ELF-1 (cell line): ENCODE measurements at regions not wholly inside any gene's neighbourhood (a gene's known extent, or its start where the extent isn't known, plus 50 kb on each side); places are given as distances from the start of the nearest gene placed in this dataset.

ENCODE experiments used
- DNase-seq: peaks from one replicate; pipeline ENCODE4 v3.0.0-alpha.2; 2016; ENCODE audit warnings: low read depth, low spot score

DNA sequence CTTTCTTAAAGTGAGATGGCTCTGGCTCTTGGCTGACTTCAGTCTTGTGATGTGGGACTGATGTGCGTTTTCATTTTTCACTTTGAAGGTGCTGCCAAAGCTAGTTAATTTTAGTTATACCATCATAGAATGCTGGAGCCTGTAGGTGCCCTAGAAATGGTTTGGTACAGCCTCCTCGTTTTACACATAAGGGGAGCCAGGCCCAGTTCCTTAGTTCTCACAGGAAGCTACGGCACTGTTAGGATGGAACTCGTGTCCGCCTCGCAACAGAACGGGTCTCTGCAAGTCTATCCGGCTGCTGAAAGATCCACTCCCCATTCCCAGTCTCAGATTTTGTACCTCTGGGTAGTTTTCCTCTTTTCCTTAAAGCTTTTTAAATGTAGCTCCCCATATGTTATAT, 173.2 kb upstream of the PRPS1L1 start:
- DNase-seq, result no peak

DNA sequence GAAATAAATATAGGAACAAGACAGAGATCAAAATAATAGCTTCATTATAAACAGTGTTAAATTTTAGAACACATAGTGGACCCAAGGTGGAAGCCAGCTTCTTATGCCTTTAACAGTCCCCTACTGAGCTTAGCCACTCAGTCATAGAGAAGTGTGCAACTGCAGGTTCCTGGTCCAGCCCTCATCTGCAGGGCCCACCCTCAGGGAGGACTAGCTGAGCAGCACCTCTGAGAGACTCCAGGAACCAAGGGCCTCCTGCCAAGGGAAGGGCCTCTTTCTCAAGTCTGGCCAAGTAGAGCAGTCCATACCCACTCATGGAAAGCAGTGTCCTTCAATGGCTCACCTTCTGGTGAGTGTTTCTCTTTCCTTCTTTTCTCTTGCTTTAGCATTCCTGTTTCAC, 173.7 kb upstream of the PRPS1L1 start:
- DNase-seq, result no peak

DNA sequence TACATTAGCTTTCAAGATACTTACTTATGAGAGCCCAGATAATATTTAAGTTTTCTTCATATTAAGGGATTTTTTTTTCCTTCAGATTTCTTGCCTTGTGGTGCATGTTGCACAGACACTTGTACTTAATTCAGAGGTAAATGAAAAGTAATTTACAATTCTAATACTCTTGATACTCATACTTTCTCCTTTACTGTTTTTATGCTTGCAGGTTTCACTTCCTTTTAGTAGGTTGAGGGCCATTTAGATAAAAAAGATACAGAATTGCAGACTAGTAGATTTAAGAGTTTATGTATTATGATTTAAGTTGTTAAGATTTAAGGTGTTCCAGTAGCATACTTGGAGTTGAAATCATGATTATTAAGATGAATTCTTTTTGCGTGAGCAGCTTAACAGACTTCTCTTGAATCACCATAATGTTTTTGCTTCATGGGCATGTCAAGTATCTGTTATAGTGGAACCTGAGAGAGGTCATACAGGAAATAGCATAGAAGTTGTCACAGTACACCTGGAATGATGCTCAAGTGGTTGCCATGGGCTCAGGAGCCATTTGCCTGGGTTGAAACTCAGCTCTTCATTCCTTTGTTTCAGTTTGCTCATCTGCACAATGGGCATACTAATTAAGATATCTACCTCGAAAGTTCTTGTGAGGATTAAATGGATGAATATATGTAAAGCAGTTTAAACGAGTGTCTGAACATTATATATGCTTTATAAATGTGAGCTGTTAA, 174.8 kb upstream of the PRPS1L1 start:
- DNase-seq, result no peak

DNA sequence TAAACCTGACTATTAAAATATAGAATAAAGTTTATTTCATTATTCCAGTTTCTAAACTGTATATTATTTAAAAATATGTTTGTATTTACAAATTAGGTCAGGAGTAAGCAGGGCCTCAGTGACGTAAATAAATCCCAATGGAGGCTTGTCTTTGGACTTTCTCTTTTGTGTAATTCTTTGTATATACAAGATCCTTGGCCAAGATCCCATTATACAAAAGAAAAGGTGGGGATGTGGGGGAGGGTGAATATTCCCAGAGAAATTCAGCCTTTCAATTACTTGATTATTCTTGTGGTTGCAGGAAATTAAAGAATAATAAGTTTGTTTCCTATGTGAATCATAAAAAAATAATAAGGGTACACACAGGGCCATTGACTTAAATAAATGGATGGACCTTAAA, 178.7 kb upstream of the PRPS1L1 start:
- no peak for DNase-seq

DNA sequence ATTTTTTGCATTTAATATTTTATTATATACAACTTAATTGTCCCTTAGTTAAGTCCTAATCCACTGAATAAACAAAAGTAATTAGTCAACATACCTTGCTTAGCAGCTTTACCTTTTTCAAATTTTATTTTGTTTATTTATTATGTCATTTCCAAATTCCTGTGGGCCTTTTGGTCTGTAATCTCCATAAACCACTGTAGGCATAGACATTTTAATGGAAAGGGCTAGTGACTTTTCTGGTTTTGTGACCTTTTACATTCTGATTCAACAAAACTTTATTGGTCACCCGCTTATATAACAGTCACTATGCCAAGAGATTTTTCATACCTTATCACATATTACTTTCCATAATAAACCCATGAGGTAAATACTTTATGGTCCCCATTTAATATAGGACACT, 181.3 kb upstream of the PRPS1L1 start:
- no peak for DNase-seq

DNA sequence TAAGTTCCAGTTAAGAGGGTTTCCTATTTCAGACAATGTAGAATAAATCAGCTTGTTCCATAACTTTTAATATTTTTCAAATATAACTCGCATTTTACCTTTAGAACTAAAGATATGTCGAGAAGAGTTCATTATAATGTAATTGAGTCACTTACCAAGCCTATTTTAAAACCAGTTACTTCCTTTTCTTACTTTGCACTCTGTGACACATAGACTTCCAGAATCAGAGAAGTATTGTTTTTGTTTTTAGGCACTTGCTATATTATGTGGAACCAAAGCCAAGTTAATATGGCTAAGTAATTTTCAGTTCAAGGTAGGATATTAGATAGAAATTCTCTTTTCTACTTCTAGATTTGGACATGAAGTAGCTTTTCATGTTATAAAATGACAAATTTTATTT, 182.7 kb upstream of the PRPS1L1 start:
- DNase-seq, result no peak

DNA sequence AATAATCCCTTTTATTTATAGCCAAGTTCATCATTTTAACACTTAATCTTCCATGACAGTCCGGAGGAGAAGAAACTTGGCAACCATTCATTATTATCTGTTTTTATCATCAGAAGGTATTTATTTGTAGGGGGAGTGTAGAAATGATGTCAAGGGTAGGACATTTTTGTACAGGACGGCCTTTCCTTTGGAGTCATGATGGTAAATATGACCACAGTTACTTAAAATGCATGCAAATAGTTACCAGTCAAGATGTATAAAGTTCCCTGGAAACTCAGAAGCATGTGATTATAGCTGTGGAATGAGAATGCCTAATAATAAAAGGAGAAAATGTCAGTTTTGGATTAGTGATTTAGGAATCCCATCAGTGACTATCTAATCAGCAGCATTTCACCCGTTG, 183.1 kb upstream of the PRPS1L1 start:
- DNase-seq, result no peak

DNA sequence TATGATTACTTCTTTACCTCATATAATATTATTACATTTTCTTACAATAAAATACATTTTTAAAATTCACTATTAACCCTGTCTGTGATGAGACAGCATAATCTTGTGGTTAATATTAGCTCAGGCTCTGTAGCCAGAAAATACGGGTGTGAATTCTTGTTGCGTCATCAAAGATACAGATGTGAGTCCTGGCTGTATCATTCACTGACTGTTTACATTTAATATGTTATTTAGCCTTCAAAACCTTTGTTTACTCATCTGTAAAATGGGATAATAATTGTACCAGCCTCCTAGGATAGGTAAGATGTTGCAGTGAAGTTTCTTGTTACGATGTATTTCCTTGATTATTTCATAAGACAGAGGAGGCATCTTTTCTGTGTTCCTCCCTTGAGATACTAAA, 184.7 kb upstream of the PRPS1L1 start:
- DNase-seq, result no peak

DNA sequence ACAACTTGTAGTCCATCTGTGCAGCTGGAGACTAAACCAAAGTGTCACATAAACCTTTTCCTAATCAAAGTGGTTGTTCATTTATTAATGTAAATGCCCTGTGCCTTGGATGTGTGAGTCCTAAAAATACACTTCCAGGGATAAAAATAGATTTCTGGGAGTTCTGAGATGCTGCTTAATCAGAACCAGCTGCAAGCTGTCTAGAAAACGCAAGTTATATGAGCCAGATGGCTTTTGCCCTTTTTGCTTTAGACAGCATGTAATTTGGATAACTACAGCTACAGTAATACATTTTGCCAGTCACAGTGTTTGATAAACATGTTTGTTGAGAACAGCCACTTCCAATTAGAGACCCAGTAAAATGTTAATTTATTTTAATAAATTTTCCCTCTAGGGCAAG, 185.1 kb upstream of the PRPS1L1 start:
- DNase-seq, result no peak

DNA sequence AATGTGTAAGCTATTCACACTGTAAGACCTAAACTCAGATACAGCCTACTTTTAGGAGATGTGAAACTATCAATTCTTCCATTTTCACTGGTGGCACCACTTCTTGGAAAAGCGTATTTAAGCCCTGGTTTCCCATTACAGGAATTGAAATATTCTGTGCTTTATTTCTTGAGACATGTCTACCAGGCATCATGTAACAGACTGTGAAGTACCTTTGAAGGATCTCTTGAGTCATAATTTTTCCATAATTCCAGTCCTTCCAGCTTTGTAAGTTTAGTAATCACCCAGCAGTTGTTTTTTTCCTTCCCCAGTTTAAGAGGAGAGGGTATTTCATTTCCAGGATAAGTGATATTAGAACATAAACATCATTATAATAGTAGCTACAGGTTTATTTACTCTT, 186.0 kb upstream of the PRPS1L1 start:
- no peak for DNase-seq

DNA sequence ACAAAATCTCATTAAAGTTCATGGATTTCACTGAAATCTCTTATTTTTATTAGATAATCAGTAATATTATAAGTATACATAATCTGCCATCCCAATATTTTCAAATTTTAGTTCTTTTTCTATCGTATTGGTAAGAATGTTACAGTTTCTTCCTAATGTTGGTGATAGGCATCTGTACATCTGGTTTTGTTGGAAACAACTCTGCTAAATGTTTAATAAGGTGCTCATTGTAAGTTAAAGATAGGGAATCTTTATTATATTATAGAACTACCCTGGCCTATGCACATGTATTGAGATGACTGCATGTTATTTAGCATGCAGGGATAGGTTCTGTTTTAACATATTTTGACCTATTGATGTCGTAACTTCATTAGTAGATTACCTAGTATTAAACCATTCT, 188.6 kb upstream of the PRPS1L1 start:
- no peak for DNase-seq

DNA sequence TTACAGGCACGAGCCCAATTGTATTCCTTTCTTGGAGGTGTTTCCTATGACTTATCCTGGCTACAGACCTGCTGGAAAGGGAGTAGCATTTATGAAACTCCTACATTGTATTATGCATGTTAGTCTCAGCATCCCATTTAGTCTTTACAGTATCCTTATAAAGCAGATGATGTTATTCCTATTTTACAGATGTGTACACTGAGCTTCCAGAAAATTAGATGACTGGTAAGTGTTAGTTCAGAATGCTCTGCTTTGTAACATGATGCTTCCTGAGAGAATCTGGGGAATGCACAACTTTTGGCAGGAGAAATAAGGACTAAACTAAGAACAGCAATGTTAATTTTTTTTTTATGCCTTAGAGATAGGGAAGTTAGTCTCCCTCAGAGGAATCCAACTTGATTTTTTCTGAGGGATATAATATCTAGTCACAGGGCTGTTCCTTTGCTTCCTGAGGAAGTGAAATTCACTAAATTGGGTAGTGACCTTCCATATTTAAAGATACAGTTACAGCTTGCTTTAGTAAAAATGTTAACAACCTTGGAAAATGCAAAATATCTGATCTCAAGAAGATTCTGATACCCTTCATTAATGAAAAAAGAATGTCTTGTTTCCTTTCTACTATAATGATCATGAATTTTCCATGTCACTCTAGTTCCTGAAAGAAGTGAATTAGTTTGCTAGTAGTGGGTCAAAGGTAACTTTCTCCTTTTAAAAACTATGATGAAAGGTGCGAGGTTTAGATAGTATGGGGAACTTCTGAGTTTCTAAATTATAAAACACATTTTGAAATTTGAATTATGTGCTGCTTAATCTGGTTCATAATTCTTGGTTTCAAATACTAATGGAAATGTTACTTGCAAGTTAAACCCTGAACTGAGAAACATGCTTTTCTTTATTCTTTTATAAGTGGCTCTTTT, 194.0 kb upstream of the PRPS1L1 start:
- no peak for DNase-seq

DNA sequence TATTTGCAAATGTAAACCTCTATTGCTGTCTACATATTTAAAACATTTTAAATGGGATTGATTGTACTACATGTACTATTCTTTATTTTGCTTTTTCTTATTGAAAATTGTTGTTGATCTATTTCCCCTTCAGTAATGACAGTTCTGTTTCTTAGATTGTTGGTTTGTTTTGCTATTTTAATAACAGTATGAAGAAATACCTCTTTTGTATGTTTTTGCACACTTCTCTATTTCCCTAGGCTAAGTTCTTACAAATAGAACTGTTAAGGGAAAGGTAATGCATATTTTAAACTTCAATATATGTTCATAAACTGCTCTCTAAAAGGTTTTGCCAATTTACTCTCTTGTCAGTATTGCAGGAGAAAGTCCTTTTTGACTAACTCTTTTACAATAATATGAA, 195.0 kb upstream of the PRPS1L1 start:
- no peak for DNase-seq

DNA sequence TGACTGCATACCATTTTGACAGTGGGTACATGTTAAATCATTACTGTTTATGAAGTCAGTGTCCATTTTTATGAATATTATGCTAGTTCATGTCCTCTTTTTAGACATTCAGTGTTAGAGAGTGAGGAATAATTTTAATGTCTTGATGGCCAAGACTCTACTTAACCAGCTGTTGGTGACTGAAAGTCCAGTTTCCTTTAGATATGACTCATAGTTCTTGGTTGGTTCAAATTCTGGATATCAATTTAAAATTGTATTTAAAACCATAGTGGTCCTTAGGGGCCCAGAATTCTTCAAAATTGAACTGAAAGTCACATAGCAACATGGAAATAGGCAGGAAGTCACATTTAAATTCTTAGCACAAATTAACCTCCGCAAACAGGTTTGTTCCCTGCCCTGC, 196.5 kb upstream of the PRPS1L1 start:
- DNase-seq, result no peak

DNA sequence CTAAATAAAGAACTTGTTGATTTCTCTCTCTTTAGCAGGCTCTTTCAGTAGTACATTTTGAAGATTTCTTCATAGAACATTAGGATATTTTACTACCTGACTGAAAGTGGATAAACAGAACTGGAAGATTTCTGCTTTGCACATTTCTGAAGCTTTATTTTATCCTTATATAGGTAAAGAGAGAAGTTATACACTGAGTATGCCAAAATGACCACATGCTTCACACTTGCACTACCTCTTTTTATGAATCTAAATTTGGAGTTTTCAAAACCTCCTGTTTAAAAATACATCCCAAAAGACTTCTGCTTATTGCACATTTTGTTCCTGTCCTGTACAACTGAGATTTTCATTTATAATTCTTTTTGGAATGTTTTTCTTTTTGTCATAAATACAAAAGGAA, 197.4 kb upstream of the PRPS1L1 start:
- DNase-seq, result no peak

DNA sequence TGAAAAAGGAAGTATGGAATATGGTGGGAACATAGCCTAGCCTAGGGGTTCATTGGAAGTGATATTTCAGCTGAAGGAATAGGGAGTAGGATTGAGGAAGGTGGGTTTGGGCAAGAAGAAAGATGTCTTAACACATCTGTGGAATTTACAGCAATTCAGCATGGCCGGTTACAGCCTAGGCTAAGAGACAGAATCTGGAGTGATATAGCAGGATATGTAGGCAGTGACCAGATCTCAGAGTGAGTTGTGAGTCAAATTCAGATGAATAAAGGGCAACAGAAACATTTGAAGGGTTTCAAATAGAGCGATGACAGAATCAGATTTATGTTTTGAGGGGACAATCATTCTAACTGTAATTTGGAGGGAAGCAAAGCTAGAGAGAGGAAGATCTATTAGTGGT, 199.0 kb upstream of the PRPS1L1 start:
- no peak for DNase-seq

DNA sequence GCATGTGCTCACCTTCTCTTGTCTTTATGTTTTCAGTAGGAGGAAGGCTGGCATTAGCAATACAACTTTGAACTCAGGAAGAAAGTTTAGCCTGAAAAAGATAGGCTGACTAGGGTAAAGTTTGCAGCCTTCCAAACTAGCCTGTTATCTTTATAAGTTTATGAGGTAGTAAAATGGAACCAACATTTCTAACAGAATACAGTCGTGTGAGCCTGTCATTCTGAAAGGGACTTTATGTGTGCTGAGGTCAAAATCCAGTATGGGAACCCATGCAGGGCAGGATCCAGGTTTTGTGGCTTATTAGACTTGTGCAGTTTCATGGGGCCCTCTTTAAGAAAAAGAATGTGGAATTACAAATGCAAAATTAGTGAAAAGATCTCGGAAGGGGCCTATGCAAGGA, 201.0 kb upstream of the PRPS1L1 start:
- no peak for DNase-seq

DNA sequence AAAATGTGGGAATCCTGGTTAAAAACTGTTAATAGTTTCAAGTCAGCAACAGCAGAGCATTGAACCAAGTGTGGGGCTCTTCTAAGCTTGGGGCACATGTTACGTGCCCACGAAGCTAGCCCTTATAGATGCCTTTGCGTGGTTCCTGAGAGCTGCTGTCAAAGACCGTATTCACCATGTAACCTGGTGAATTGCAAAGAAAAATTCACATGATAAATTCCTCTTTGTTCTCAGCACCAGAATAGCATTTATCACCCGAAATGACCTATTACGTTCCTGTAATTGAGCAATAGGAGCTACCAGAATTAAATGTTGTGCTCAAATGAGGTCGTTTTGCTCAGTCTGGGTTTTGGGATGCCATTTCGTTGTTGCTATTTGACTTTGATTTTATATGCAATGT, 202.6 kb upstream of the PRPS1L1 start:
- no peak for DNase-seq

DNA sequence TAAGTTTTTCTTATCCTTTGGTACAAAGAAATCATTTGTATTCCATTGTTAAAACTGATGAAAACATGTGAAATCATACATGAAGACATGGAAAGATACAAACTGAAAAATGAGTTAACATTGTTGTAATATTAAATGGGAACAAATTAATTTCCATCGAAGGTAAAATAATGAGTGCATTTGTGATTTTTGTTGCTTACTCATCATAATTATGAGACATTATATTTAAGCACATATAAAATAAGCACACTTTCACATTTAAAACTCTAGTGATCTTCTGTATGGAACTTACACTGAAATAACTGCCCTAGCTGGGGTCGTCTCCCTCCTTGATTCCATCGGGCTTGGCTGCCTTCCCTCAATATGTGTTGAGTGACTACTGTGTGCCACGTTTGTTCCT, 204.2 kb upstream of the PRPS1L1 start:
- no peak for DNase-seq

DNA sequence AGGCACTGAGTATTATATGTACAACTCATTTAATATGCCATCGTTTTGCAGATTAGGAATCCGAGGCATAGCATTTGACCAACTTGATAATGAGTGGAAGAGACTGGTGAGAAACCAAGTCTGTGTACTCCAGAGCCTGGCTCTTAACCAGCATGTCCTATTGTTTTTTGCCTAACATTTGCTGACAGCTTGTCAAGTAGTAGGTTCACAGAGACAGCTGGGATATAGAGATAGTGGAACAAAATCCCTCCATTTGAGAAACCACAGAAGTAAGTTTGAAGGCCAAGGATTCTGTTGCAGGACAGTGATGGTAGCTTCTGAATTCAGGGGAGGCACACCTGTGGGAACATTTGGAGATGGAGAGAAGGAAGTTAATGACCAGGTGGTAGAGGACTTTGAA, 206.9 kb upstream of the PRPS1L1 start:
- no peak for DNase-seq

DNA sequence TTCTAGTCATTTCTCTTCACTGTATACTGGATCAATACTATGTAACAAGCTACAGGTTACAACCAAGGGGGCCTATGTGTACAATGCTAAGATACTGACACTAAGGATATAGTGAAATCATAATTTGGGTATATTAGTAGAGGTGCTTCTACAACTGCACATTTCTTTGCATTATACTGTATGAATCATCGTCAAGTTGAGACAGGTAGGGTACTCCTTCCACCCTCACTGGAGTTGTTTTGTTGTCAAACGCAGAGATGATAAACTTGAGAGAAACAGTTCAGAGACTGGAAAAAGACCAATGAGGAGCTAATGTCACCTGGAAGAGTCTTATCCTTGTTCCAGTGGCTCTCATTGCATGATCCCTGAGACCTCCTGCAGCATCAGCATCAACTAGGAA, 208.2 kb upstream of the PRPS1L1 start:
- no peak for DNase-seq

DNA sequence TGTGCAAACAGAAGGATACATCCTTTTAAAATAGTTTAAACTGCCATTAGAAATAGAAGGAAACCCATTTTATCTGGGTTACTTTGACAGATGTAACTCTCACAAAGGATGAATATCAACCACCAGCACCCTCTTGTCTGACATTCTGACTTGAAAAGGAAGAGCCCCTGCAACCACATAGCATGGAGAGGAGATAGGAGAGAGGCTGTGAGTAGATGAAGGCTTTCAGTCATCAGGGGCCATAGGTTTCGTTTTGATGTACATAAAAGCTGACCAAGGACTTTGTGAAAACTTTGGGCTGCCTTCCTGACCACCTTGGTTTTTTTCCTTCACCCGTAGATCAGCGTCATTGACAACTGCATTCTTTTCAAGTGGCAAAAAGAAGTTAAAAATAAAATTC, 211.6 kb upstream of the PRPS1L1 start:
- no peak for DNase-seq

DNA sequence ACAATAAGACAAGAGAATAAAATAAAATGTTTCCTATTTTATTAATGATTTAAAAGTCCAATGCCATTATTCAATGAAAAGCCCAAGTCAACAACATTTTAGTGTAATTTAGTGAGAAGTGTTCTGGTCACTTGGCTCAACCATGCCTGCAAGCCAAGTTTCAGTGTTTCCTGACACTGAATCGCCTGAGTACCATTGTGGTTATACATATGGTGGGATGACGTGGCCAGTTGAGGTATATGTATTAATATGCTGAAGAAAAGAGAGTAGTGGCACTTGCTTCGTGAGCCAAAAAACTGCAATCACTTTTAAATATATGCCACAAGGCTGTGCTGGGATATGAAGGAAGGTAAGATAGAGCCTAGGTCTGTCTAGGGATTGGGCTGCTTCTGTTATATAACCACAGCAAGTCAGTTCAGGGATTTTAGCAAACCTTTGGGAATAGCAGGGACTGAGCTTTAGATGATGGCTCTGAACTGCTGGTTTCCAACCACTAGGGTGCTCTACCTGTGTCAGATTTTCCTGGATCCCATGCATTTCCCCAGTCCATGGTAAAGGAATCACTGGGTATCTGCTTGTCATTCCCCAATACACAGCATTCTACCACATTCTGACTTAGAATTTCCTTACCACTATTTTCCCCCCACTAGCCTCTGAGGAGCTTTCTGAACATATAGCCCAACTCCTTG, 214.0 kb upstream of the PRPS1L1 start:
- DNase-seq, result no peak
